HG02678 (cell line): ENCODE measurements at regions not wholly inside any gene's neighbourhood (a gene's known extent, or its start where the extent isn't known, plus 50 kb on each side); places are given as distances from the start of the nearest gene placed in this dataset.
"Not testable (repeated sequence)": the region's sequence is repeated elsewhere in the genome, so short reads cannot be mapped to it uniquely, and the experiment has no call there.

ENCODE experiments used
- ATAC-seq: cut with Tn5 transposase; IDR thresholded peaks from one replicate; pipeline ENCODE4 v1.9.1; 2021; ENCODE audit warnings: mild to moderate bottlenecking, moderate library complexity; ENCODE audit not compliant: unreplicated experiment

DNA sequence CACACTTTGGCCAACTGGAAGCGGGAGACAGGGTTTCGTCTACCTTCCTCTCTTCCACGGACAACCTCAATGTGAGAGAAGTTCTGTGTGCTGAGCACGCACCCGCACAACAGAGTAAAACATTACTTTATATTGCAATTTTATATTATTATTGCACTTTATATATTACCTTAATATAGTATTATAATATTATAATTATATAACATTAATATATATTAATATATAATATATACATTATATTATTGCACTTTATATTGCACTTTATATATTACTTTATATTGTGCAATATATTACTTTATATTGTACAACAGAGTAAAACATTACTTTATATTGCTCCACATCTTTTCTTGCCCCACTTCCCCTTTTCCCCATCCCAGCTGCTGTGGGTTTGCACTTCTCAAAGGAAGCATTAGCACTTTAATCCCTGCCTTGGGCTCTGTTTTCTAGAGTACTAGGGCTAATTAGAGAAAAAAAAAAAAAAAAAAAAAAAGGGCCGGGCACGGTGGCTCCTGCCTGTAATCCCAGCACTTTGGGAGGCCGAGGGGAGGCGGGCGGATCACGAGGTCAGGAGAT lies 76.4 kb upstream of the SLC4A7 start:
- ATAC-seq = no peak

GRCh38 chr3:27559835-27560234 lies 75.7 kb upstream of the SLC4A7 start:
- ATAC-seq = no peak

DNA sequence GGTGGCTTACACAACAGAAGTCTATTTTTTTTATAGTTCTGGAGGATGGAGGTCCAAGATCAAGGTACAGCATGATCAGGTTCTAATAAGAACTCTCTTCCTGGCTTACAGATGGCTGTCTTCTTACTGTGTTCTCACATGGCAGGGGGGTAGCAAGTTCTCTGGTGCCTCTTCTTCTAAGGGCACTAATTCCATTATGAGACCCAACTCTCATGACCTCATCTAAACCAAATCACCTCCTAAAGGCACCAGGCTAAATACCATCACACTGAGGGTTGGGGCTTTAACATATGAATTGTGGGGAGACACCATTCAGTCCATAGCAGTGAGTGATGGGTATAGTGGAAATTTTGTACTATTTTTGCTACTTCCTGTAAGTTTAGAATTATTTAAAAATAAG lies 75.2 kb upstream of the SLC4A7 start:
- ATAC-seq = no peak

- no peak for ATAC-seq
Measured at GRCh38 chr3:27557411-27557810, 73.2 kb upstream of the SLC4A7 start.

DNA sequence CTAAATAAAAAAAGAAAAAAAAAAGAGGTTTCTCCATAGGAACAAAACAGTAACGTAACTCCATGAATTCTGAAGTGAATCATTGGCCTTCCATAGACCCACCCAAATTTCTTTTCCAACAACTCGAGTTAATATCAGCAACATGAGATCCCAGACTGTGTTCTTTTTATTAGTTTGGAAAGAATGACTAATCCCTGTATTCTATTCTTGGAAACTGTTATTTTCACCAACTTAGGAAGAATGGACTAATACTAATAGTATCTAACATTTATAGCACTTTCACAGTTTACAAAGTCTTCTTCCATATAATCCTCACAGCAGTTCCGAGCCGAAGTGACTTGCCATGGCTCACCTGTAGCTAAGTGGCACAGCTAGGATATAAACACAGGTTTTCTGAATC lies 72.7 kb upstream of the SLC4A7 start:
- ATAC-seq = no peak

DNA sequence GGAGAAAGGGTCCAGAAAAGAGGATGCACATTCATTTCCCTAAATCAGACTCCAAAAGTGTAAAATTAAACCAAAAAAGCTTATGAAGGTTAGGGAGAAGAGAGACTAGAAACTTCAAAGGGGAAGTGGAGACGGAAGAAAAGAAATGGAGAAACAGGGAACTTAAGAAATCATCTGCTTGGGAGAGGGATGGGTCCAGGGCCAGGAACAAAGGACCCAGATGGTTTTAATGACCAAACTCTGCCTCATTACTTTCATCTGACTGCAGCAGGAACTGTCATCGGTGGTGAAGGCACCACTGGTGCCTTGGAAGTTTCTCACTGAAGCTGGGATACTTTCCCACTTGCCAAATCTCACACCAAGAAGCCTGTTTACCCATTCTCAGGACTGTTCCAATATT lies 70.5 kb upstream of the SLC4A7 start:
- ATAC-seq = no peak

- no peak for ATAC-seq
Measured at GRCh38 chr3:27553886-27554540, 69.8 kb upstream of the SLC4A7 start.

DNA sequence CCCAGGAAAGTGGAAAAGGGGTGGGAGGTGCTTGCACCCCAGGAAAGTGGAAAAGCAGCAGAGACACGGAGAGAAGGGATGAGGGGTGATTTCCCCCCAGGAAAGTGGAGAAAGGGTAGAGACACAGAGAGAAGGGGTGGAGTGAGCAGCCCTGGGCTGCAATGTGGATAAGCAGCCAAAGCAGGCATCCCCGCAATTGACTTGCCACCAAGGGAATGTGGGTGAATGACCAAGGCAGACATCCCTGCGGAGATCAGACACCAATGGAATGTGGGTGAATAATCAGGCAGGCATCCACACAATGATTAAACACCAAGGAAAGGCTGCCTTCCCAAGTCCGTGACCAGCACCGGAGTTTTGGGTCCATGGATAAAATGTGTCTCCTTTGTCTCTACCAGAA lies 68.5 kb upstream of the SLC4A7 start:
- not testable (repeated sequence) for ATAC-seq

DNA sequence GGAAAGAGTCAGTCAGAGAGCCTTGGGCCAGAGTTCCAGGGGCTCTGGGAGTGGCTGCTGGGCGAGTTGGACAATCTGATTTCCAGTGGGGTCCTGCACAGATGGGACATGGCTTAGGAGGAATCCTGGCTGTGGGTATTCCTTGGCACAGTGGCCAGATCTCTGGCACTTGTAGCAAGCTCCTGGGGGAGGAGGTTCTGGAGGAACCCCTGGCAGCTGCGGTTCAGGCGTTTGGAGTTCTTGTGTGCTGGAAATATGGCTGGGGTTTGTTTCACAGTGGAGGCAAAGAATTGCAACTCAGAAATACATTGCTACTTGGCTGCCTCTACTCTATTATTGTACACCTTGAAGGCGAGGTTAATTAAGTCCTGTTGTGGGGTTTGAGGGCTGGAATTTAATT lies 67.2 kb upstream of the SLC4A7 start:
- not testable (repeated sequence) for ATAC-seq

DNA sequence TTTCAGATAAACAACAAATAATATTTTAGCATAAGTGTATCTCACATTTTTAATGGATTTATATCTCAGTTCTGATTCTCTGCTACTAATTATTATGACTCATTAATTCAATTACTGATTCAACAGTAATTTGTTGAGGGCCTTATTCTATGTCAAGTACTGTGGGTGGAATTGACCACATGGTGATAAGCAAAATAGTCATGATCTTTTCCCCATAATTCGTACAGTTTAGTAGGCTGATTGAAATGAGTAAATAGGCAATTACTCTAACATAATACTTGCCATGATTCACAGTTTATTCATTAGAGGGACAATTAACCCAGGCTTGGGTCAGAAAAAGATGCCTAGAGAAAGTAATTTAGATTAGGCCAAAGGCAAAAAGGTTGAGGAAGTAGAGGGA lies 60.9 kb upstream of the SLC4A7 start:
- no peak for ATAC-seq

- ATAC-seq = no peak
Measured at GRCh38 chr3:27544372-27544865, 60.2 kb upstream of the SLC4A7 start.

DNA sequence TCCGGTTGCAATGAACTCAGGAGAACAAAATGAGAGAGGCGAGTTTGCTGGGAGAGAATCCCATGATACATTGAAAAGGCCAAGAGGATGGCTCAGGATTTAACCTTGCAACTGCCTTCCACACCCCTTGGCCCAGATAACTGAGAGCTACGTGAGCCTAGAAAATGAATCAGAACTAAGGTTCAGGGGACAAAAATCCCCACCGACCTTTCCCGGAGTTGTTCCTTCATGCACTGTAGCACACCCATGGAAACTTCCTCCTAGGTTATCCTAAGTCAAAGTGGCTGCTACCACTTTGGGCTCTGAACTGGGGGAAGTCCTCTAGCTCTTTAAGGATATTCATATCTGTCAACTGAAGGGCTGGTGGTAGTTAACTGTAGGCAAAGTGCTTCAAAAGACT lies 58.3 kb upstream of the SLC4A7 start:
- no peak for ATAC-seq

DNA sequence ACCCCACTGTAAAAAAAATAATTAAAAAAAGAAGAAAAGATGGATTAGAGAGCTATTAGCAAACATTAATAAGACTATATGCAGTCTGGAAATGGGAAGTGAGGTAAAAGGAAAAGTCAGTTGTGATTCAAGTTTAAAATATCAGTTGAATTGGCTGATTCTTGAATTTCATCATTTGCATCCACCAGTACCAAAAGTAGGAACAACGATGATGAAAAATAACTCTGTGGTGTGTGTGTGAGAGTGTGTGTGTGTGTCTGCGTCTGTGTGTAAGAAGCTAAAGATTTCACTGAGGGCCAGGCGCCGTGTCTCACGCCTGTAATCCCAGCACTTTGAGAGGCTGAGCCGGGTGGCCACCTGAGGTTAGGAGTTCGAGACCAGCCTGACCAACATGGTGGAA lies 56.0 kb upstream of the SLC4A7 start:
- no peak for ATAC-seq

GRCh38 chr3:27536491-27536890 lies 52.3 kb upstream of the SLC4A7 start:
- ATAC-seq = no peak

DNA sequence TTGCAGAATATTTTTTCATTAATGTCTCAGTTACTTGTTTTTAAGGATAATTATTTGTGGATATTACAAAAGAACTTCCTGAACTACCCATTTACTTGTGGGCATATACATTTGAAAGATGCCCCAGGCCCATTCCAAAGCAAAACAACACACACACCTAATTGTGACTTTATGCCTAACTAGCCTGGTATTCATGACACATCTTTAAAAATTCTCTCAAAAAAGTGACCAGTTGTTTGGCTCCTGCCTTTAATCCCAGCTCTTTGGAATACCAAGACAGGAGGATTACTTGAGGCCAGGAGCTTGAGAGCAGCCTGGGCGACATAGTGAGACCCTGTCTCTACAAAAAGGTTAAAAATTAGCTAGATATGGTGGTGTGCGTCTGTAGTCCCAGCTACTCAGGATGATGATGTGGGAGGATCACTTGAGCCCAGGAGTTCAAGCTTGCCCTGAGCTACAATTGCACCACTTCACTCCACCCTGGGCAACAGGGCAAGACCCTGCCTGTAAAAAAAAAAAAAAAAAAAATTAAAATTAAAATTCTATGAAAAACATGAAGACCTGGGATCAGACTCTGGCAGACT lies 51.7 kb upstream of the SLC4A7 start:
- ATAC-seq = no peak

- ATAC-seq = peak; percentile 59
Measured at GRCh38 chr3:27533718-27534573, 49.8 kb upstream of the SLC4A7 start.
